Adipose tissue (tissue), 3 donors: ENCODE measurements at regions not wholly inside any gene's neighbourhood (a gene's known extent, or its start where the extent isn't known, plus 50 kb on each side); places are given as distances from the start of the nearest gene placed in this dataset.

ENCODE experiments used
- H3K27ac ChIP-seq: one replicate; pipeline ENCODE4 v1.5.1; 2013; ENCODE audit warnings: low read depth, low read length
- WGBS, 3 donors: extraction: QIAGEN DNeasy Blood & Tissue Kit; methylation state at CpG; one replicate each; pipeline ENCODE4 v1.1.7; 2013; 5-methylcytosine and 5-hydroxymethylcytosine counted together
- donor health status: healthy with polysubstance abuse.
- donor health status: Bipolar disorder and iron deficiency.
- donor health status: healthy.

DNA sequence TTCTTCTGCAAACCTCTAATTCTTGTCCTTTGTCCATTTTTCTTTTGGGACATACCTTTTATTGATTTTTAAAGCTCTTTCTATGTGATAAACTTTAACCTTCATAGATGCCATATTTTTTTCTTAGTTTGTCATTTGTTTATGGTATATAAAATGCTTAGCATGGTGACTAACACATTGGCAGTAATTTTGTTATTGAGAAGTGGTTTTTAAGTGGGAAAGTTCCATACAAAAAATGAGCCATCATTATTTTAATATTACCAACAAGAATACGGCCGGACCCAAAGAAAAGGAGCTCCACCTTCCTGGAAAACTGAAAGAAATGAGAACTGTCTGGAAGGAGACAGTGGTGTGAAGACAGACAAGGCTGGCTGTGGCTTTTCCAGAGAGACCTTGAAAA is 270.1 kb upstream of the SIX2 start:
- 64 to 98% (median 93%) methylated on average over 2 of the region's 2 CpGs for WGBS, 3 donors
- no peak overlapping the region for H3K27ac ChIP-seq

DNA sequence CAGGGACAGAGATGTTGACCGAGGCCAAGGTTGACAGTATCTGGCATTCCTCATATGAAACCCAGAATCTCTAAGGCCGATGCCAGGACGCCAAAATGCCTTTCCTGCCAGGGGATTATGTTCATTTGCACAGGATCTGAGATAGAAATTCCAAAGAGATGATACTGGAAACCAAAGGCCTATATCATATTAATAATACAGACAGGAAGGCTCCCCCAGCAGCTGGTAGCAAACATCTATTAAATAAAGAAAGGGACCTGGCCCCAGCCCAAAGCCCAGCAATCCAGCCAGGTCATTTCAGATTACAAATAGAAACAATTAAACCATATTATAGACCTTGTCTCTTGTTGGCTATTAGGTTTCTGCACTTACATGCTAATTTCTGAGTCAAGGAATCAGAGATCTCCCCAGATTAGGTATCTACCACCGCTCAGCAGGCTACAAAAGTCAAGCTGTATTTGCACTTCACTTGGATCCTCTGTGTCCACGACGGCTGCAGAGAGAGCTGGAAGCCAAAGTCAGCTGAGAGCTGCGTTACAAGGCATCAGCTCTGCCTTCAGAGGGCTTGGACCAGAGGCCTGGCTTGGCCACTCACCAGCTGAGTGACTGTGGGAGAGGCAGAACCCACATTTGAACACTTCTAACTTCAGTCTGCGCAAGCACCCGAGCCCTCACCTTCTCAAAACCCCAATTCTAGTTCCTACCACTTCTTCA is 269.3 kb upstream of the SIX2 start:
- 53 to 80% (median 75%) methylated on average over 9 of the region's 9 CpGs for WGBS, 3 donors
- no peak overlapping the region for H3K27ac ChIP-seq

DNA sequence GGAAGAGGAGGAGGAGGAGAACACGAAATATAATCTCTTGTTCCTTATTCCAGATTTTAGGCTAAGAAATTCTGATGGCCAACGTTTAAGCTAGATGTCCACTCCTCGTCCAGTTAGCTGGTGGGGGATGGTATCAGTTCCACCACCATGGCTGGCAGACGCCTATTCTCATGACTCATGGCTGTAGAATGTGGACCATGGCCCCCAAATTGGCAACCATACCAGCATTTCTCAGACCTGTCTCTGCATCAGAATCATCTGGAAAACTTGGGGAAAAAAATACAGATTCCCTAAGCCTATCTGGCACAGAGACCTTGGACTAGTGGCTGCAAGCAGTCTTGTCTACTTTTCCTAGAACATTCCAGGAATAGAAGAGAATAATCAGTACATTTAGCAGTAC is 267.7 kb upstream of the SIX2 start:
- WGBS, 3 donors = 74 to 82% (median 79%) methylated on average over 4 of the region's 4 CpGs
- no peak overlapping the region for H3K27ac ChIP-seq

DNA sequence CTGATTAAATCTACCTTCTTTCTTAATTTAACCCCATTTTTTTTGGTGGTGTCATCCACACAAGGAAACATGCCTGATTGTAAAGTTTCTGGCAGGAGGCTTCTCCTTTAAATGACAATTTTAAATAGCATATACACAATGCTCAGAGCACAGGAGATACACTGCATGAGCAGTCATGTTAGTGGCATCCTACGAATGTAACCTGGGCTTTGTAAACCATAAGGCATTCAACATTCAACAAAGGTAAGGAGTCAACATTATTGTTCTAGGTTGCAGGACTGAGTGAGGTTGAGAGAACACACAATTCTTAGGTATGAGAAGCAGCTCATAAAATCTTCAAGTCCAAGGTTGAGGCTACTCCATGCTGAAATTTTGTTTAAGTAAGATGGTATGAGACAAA is 266.6 kb upstream of the SIX2 start:
- WGBS, 3 donors = 95% methylated on average over 1 of the region's 1 CpG
- H3K27ac ChIP-seq = no peak overlapping the region

DNA sequence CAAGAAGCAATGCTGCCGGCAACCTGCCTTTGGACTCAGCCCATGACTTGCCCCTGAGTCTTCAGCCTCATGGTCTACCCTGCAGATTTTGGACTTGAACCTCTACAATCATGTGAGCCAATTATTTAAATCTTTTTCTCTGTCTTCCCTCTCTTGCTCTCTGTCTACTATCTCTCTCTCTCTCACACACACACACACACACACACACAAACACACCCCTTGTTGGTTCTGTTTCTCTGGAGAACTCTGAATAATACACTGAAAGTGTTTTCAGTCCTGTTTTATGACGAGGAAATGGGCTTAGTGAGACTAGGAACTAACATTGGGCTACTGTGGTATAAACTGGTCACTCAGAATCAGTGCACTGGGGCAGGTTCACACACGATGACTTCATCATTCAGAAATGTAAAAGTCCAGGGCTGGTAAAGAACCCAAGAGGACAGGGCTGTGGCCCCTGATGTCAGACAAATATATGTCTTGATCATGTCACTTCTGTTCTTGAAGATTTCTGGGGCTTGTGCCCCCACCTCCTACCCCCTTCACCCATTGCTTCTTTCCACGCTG is 266.1 kb upstream of the SIX2 start:
- H3K27ac ChIP-seq = no peak overlapping the region
- WGBS, 3 donors = 81 to 90% (median 86%) methylated on average over 4 of the region's 4 CpGs

DNA sequence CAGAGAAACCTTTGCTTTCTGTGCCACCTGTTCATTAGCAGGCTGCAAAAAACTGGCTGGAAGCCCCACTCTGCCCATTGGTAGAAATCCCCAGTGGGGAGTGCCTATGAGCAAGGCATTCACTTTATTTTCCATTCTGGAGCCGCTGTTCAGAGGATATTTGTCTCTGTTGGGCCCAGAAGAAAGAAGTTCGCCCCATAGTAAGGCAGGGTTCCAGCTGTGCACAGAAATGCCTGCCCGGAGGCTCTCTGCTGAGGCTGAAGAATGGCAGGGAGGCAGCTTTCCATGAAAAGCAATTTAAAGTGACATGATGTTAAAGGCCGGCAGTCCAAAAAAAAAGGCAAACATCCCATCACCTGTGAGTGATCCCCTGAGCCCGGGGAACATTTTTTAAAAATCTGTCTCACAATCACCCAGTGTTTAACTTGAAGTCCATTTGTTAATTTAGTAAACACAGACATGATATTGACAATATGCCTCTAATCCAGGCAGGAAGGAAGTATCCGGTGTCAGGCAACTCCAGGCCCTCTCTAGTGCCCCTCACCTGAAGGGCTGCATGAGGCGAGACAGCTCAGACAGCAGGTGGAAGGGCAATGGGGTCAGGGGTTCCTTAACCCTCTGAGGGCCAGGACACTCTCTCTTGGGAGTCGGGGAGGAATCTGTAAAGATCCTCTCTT is 265.1 kb upstream of the SIX2 start:
- WGBS, 3 donors = 29 to 78% (median 62%) methylated on average over 8 of the region's 8 CpGs
- no peak overlapping the region for H3K27ac ChIP-seq

DNA sequence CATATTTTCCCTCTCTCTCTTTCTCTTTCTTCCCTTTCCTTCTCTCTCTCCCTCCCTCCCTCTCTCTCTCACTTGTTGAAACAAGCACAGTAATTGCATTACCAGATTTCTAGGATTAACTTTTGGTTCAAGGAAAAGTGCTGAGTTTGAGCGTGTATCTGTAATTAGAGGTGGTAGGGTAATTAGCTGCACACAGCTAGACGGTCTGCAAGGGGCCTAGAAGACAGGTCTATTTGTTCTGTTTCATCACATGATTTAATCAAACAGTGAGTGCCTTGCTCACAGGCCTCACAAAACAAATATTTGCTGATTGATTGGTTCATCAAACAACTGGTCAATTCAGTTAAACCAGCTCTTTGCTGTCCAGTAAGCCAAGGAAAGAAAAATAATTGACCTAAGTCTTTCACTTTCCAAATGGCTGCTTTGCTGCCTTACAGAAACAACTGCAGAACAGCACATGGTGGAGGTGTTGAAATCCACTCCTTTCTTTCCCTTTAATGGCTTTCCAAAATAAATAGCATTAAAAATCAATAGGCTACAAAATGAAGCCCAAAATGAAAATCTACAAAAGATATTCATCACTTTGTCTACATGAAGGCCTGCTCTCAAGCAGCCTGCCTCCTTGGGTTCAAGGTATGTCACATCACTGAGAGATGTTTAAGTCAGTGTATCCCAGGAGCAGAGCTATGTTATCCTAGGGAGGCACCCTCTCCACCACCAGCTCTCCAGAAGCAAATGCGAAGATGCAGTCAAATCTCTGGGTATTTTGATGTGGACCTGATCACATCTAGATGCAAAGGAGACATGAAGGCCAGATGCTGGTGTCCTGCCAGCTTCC is 264.4 kb upstream of the SIX2 start:
- 37 to 95% (median 89%) methylated on average over 3 of the region's 3 CpGs for WGBS, 3 donors

DNA sequence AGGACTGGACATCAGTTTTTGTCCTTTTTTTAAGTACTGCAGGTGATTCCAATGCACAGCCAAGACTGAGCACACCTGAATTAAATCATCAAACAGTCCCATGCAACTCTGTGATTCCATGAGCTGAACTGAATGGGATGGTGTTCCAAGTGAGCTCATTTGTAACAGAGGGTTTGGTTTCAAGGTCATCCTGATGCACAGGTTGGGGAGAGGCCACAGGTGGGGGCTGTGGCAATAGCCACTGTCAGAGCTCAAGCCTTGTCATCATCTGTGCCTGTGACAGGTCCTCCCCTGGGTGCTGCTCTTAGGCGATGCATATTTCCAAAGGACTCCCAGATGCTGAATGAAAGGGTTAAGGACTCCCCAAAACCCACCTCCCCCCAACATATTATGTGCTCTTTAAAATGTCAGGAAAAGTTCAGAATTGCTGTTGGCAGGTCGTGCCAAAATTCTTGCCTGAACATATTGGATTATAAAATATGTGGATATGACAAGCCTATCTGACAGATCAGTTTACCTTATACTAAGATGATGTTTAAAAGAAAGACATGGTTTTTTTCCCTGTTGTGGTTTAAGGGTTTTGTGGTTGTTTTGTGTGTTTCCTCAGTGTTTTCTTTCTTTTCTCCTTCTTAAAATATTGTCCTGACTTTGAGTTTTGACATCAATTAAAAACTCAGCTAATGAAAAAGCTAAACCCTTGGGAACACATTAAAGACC is 263.5 kb upstream of the SIX2 start:
- H3K27ac ChIP-seq = no peak overlapping the region
- WGBS, 3 donors = 65 to 76% (median 73%) methylated on average over 2 of the region's 2 CpGs

More for the DNA sequence above, 264.4 kb upstream of the SIX2 start:
- H3K27ac ChIP-seq = no peak overlapping the region

DNA sequence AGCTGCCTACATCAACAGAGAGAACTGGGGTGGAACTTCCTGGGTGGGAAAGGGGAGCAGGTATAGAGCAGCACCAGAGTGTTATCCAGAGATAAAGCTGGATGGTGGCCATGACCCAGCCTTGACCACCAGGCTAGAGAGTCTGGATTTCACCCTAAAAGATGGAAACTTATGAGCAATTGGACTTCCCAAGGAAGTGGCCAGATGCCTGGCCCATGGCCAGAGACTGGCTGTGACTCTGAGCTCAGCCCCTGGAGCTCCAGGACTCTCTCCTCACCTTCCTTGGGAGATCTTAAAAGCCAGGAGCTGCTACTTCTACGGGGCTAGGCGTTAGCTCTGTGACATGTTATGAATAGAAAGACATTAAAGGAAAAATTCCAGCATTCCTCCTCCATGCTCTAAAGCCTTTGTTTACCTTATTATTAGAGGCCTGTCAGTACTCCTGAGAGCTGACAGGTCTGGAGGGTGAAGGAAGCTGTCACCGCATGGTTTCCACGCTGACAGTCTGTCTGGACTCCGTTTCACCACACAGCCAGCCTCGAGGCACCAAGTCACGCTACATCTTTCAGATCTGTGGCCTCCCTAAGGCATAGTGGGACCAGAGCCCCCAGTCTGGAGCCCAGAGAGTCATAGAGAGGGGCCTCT is 260.0 kb upstream of the SIX2 start:
- 81 to 92% (median 91%) methylated on average over 7 of the region's 7 CpGs for WGBS, 3 donors
- H3K27ac ChIP-seq = no peak overlapping the region

DNA sequence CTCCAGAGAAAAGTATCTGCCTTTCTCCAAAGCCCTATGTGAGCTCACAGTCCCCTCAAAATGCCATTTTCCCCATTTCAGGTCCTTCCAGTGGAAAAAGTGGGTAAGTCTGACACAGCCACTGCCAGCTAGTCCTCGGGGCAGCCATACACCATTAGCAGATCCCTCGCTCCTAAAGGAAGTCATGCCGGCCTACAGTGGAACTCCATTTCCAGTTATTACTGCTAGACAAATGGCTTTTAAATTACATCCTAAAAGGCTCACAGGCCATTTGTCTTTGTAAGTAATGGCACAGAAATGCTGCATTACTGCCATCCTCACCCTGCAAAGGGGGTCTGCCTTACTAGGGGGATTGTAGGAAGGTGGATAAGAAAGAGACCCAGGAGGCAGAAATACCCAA is 259.4 kb upstream of the SIX2 start:
- 83 to 87% (median 86%) methylated on average over 3 of the region's 3 CpGs for WGBS, 3 donors
- H3K27ac ChIP-seq = no peak overlapping the region

DNA sequence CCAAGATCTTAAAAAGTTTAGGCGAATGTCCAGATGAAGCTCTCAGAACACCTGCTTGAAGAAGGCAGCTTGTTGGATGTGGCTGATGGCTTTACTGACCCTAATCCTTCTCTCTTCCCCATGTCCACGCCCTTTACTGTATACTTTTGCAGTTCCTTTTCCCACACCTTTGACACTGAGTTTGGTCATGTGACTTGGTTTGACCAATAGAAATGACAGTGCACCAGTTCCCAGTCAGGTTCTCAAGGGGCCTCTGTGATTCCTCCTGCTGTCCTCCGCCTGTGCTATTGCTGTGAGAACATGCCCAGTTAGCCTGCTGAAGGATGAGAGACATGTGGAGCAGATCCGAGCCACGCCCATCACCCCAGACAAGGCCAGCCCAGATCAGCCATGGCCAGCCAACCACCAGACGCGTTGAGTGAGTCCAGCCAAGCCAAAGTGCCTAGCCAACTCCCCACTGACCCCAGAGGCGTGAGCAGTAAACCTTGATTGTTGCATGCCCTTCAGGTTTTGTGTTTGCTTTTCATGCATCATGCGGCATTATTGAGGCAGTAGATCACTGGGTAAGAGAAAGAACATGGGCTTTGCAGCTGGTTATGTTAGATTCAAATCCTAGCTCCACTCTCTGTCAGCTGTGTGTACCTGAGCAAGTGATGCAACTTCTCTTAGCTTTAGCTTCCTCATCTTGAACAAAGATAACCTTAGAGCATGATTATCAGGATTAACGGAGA is 258.0 kb upstream of the SIX2 start:
- WGBS, 3 donors = 87 to 94% (median 90%) methylated on average over 10 of the region's 10 CpGs
- H3K27ac ChIP-seq = no peak overlapping the region

DNA sequence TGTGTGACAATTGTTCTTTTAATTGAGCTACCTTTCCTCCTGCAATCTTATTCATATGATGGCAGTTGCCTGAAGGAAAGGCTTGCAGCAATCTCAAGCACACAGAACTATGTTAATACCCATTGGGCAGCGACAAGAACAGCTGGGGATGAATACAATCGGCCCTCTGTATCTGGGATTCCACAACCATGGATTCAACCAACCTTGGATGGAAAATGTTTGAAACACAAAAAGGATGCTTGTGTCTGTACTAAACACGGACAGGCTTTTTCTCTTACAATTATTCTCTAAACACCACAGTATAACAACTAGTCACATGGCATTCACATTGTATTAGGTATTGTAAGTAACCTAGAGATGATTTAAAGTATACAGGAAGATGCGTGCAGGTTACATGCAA is 256.1 kb upstream of the SIX2 start:
- 94 to 98% (median 95%) methylated on average over 4 of the region's 4 CpGs for WGBS, 3 donors

DNA sequence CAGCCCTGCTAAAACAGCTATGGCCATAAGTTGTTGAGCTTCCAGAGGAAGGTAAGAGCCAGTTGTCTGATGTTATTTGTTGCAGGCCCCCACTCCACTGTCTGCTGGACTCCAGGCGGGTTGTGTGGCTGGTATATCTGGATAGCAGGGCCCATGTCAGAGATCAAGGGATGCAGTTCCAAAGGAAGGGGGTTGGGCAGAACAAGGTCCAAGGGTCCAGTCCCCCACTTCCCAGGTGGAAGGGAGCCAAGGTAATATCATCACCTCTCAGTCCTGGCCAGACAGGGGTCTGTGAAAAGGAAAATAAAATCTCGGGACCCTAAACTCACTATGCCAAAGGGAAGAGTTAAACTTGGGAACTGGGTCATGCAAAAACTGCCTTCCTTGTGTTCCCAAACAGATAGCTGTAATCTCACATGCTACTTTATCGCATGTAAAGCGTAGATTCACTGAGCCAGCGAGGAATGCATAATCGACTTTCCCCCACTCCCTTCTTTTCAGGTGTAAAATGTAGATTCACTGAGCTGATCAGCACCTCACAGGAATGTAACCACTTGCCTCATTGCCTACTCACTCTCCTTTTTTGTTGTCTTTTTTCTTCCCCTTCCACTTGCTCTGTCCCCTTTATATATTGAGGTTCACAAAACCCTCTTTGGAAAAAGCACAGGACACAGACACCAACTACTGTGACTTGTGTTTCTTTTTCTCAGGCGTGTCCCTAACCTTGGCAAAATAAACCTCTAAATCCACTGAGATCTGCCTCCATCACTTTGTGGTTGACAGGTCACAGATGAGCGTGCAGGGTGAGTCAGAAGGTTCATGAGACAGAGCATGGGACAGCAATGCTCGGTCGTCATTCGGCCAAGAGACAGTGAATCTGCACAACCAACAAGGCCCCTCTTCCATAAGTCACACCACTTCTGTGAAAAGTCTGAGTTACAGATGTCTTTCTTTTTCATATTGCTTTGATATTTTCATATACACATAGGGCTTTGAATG is 255.3 kb upstream of the SIX2 start:
- no peak overlapping the region for H3K27ac ChIP-seq
- 88 to 93% (median 89%) methylated on average over 11 of the region's 11 CpGs for WGBS, 3 donors

More for the DNA sequence above, 256.1 kb upstream of the SIX2 start:
- H3K27ac ChIP-seq = no peak overlapping the region

DNA sequence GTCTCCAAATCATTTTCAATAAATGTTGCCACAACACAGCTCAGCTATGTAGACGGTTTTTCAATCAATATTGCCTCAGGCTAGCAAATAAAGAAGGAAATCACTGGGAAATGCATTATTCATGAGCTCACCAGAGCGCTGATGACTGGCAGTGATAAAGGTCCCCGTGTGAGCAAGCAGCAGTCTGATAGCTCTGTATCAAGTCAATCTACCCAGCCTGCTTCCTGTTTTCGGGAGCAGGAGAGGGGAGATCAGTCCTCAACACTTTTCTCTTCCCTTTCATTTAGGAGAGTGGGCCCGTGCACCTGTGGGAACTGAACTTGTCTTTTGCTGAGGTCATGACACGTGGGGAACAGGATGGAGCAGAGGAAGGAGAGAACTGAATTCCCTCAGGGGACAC is 253.9 kb upstream of the SIX2 start:
- WGBS, 3 donors = 36 to 46% (median 37%) methylated on average over 6 of the region's 6 CpGs
- H3K27ac ChIP-seq = no peak overlapping the region

DNA sequence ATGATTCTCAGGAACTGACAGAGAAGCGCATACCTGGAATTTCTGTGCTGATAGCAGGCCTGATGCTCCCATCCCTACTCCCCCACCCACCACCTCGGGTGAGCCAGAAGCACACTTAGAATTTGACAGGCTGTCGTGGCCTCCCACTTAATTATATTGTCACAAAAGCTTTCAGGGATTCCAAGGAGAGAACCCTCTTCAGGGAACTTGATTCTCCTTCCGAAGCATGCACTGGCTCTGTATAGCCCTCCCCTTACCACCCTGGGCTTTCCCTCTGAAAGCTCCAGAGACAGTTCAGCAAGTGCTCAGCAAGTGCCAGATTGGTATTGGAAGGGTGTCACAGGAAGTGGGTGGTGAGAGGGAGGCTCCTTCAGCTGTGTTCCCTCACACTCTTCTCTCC is 252.5 kb upstream of the SIX2 start:
- 76 to 89% (median 82%) methylated on average over 4 of the region's 4 CpGs for WGBS, 3 donors
- no peak overlapping the region for H3K27ac ChIP-seq

DNA sequence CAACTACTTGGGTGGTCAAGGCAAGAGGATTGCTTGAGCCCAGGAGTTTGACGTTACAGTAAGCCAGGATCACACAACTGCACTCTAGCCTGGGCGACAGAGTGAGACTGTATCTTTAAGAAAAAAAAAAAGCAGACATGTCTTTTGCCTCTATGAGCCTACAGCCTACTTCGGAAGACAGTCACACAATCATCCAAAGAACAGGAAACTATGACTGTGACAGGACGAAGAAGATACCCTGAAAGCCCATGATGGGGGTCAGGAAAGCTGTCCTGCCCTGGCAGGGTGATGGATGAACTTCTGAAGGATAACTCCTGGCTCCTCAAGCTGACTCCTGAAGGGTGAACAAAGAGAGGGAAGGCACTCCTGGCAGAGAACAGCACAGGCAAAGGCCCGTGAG is 251.7 kb upstream of the SIX2 start:
- H3K27ac ChIP-seq = no peak overlapping the region
- 55 to 67% (median 63%) methylated on average over 5 of the region's 5 CpGs for WGBS, 3 donors
